SK-N-SH treated with all-trans-retinoic acid at 6 μM for 48 hours (cell line): ENCODE measurements at regions not wholly inside any gene's neighbourhood (a gene's known extent, or its start where the extent isn't known, plus 50 kb on each side); places are given as distances from the start of the nearest gene placed in this dataset.

Experiments used
- ARNTL ChIP-seq: fragments of 450-650 bp; formaldehyde crosslinking; IDR thresholded peaks from 2 replicates; pipeline ENCODE4 v1.5.0; 2020; ENCODE audit warnings: low read depth, mild to moderate bottlenecking, moderate library complexity, borderline replicate concordance
- BACH2 ChIP-seq: fragments of 250-450 bp; sonication (Bioruptor Pico); IDR thresholded peaks from 2 replicates; pipeline ENCODE4 v1.9.0; 2021; ENCODE audit warnings: mild to moderate bottlenecking, borderline replicate concordance
- GLIS3 ChIP-seq: fragments of 250-450 bp; sonication (Bioruptor Pico); IDR thresholded peaks from 2 replicates; pipeline ENCODE4 v1.5.0; 2020; ENCODE audit warnings: mild to moderate bottlenecking, moderate library complexity
- ISL1 ChIP-seq: fragments of 250-450 bp; sonication (Bioruptor Pico); IDR thresholded peaks from 2 replicates; pipeline ENCODE4 v2.1.2; 2022; ENCODE audit warnings: mild to moderate bottlenecking, moderate library complexity
- OSR1 ChIP-seq: fragments of 250-450 bp; sonication (Bioruptor Pico); IDR thresholded peaks from 2 replicates; pipeline ENCODE4 v1.8.0; 2022; ENCODE audit warnings: moderate library complexity, mild to moderate bottlenecking, inconsistent platforms
- PATZ1 ChIP-seq: fragments of 250-450 bp; sonication (Bioruptor Pico); IDR thresholded peaks from 2 replicates; pipeline ENCODE4 v1.8.0; 2020; ENCODE audit warnings: mild to moderate bottlenecking, moderate library complexity, borderline replicate concordance
- PPARA ChIP-seq: fragments of 250-450 bp; sonication (Bioruptor Pico); IDR thresholded peaks from 2 replicates; pipeline ENCODE4 v1.5.0; 2020; ENCODE audit warnings: mild to moderate bottlenecking, borderline replicate concordance
- SNAI2 ChIP-seq: fragments of 250-450 bp; sonication (Bioruptor Pico); IDR thresholded peaks from 2 replicates; pipeline ENCODE4 v1.5.0; 2020; ENCODE audit warnings: mild to moderate bottlenecking, moderate library complexity
- TOX ChIP-seq: fragments of 250-450 bp; sonication (Bioruptor Pico); IDR thresholded peaks from 2 replicates; pipeline ENCODE4 v1.8.0; 2021; ENCODE audit warnings: mild to moderate bottlenecking, moderate library complexity, borderline replicate concordance
- ZFP3 ChIP-seq: fragments of 250-450 bp; sonication (Bioruptor Pico); IDR thresholded peaks from 2 replicates; pipeline ENCODE4 v1.5.0; 2020; ENCODE audit warnings: mild to moderate bottlenecking, moderate library complexity
- ZFP30 ChIP-seq: fragments of 450-650 bp; formaldehyde crosslinking; IDR thresholded peaks from 2 replicates; pipeline ENCODE4 v1.5.0; 2022; ENCODE audit warnings: mild to moderate bottlenecking, moderate library complexity
- ZNF565 ChIP-seq: fragments of 450-650 bp; formaldehyde crosslinking; conservative IDR thresholded peaks from 2 replicates; pipeline ENCODE4 v1.5.0; 2020; ENCODE audit warnings: low read depth, mild to moderate bottlenecking, moderate library complexity
- ZNF70 ChIP-seq: fragments of 450-650 bp; formaldehyde crosslinking; IDR thresholded peaks from 2 replicates; pipeline ENCODE4 v1.5.0; 2020; ENCODE audit warnings: mild to moderate bottlenecking, moderate library complexity
- ZNF8 ChIP-seq: fragments of 450-650 bp; formaldehyde crosslinking; IDR thresholded peaks from 2 replicates; pipeline ENCODE4 v1.5.0; 2020; ENCODE audit warnings: mild to moderate bottlenecking, moderate library complexity

DNA sequence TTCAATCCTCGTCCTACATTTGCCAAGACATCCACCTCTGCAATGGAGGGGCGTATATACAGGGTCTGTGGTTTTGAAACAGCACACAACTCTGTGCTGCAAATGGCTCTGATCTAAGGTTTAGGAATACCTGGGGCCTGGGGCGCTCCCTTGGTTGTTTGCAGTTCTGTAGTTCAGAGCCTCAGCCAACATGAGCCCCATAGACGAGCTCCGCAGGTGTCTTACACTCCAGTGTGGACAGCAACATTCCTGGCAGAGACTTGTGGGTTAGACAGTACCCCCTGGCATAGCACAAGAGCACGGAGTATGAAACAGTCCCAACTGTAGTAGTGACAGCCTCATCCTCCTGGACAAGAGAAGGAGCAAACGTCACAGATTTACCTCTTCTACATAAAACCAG, 120.3 kb upstream of the BARHL2 start:
- no peak for TF ChIP-seq ZFP3 (CRISPR knock-in tag)
- TF ChIP-seq PATZ1, result no peak
- TF ChIP-seq ZFP30 (CRISPR knock-in tag), result no peak
- TF ChIP-seq ZNF565, result no peak
- TF ChIP-seq TOX (CRISPR knock-in tag), result no peak
- no peak for TF ChIP-seq BACH2 (CRISPR knock-in tag)
- no peak for TF ChIP-seq ZNF8 (CRISPR knock-in tag)
- TF ChIP-seq GLIS3, result no peak
- TF ChIP-seq ARNTL (CRISPR knock-in tag), result no peak
- TF ChIP-seq SNAI2 (CRISPR knock-in tag), result no peak
- no peak for TF ChIP-seq ZNF70 (CRISPR knock-in tag)
- TF ChIP-seq ISL1, result no peak
- TF ChIP-seq OSR1 (CRISPR knock-in tag), result no peak
- no peak for TF ChIP-seq PPARA (CRISPR knock-in tag)
